ENCODE measurements at regions not wholly inside any gene's neighbourhood (a gene's known extent, or its start where the extent isn't known, plus 50 kb on each side); places are given as distances from the start of the nearest gene placed in this dataset.
"Not testable (repeated sequence)": the region's sequence is repeated elsewhere in the genome, so short reads cannot be mapped to it uniquely, and the experiment has no call there.

- no CpG with 5 or more reads among the region's 1 CpG for WGBS (ENCODE audit: insufficient coverage, insufficient read length)
- H3K27ac ChIP-seq (ENCODE audit: low read length), result no peak overlapping the region
- no peaks in the 10 kb centered on the region for H3K4me1 ChIP-seq (ENCODE audit: control insufficient read depth, insufficient read depth, low read length)
- H3K27me3 ChIP-seq (ENCODE audit: control insufficient read depth, insufficient read depth, low read length), result no peaks in the 10 kb centered on the region
- H3K4me3 ChIP-seq (ENCODE audit: low read length), result no peak overlapping the region
- DNase-seq (ENCODE audit: low read depth, low spot score), result no peak
- no peaks in the 10 kb centered on the region for H3K9me3 ChIP-seq (ENCODE audit: control insufficient read depth, insufficient read depth, low read length)
- no peaks in the 10 kb centered on the region for H3K36me3 ChIP-seq (ENCODE audit: control insufficient read depth, insufficient read depth, low read length)
These were observed 402.6 kb upstream of the GBE1 start for GRCh38 chr3:82163907-82164520.

- H3K36me3 ChIP-seq (ENCODE audit: control insufficient read depth, insufficient read depth, low read length), result no peaks in the 10 kb centered on the region
- no CpG with 5 or more reads among the region's 5 CpGs for whole genome bisulfite sequencing (ENCODE audit: insufficient coverage, insufficient read length)
- no peak for DNase-seq (ENCODE audit: low read depth, low spot score)
- no peak overlapping the region for H3K27ac ChIP-seq (ENCODE audit: low read length)
- no peaks in the 10 kb centered on the region for H3K4me1 ChIP-seq (ENCODE audit: control insufficient read depth, insufficient read depth, low read length)
- no peak overlapping the region for H3K4me3 ChIP-seq (ENCODE audit: low read length)
- no peaks in the 10 kb centered on the region for H3K27me3 ChIP-seq (ENCODE audit: control insufficient read depth, insufficient read depth, low read length)
- no peaks in the 10 kb centered on the region for H3K9me3 ChIP-seq (ENCODE audit: control insufficient read depth, insufficient read depth, low read length)
These were observed 396.5 kb upstream of the GBE1 start for GRCh38 chr3:82157952-82158351.

GRCh38 chr3:82153892-82154291, 392.4 kb upstream of the GBE1 start:
- WGBS (ENCODE audit: insufficient coverage, insufficient read length), result no CpG with 5 or more reads among the region's 1 CpG
- H3K27me3 ChIP-seq (ENCODE audit: control insufficient read depth, insufficient read depth, low read length), result not testable (repeated sequence)

GRCh38 chr3:82145742-82146141, 384.3 kb upstream of the GBE1 start:
- Histone ChIP-seq H3K27ac (ENCODE audit: low read length) (no peak overlapping the region), H3K27me3 (ENCODE audit: control insufficient read depth, insufficient read depth, low read length) (no peaks in the 10 kb centered on the region), H3K4me1 (ENCODE audit: control insufficient read depth, insufficient read depth, low read length) (no peaks in the 10 kb centered on the region), H3K36me3 (ENCODE audit: control insufficient read depth, insufficient read depth, low read length) (no peaks in the 10 kb centered on the region), H3K9me3 (ENCODE audit: control insufficient read depth, insufficient read depth, low read length) (no peaks in the 10 kb centered on the region), H3K4me3 (ENCODE audit: low read length) (no peak overlapping the region)
- DNase-seq (ENCODE audit: low read depth, low spot score), result no peak
- WGBS (ENCODE audit: insufficient coverage, insufficient read length), result no CpG with 5 or more reads among the region's 2 CpGs

More at GRCh38 chr3:82153892-82154291, 392.4 kb upstream of the GBE1 start:
- not testable (repeated sequence) for H3K36me3 ChIP-seq (ENCODE audit: control insufficient read depth, insufficient read depth, low read length); H3K27ac ChIP-seq (ENCODE audit: low read length); H3K4me1 ChIP-seq (ENCODE audit: control insufficient read depth, insufficient read depth, low read length); H3K9me3 ChIP-seq (ENCODE audit: control insufficient read depth, insufficient read depth, low read length); H3K4me3 ChIP-seq (ENCODE audit: low read length); DNase-seq (ENCODE audit: low read depth, low spot score)

- no CpG with 5 or more reads among the region's 3 CpGs for WGBS (ENCODE audit: insufficient coverage, insufficient read length)
- Histone ChIP-seq H3K4me1 (ENCODE audit: control insufficient read depth, insufficient read depth, low read length) (no peaks in the 10 kb centered on the region), H3K27me3 (ENCODE audit: control insufficient read depth, insufficient read depth, low read length) (no peaks in the 10 kb centered on the region), H3K9me3 (ENCODE audit: control insufficient read depth, insufficient read depth, low read length) (no peaks in the 10 kb centered on the region), H3K27ac (ENCODE audit: low read length) (no peak overlapping the region), H3K36me3 (ENCODE audit: control insufficient read depth, insufficient read depth, low read length) (no peaks in the 10 kb centered on the region), H3K4me3 (ENCODE audit: low read length) (no peak overlapping the region)
- DNase-seq (ENCODE audit: low read depth, low spot score), result no peak
These were observed 383.4 kb upstream of the GBE1 start for GRCh38 chr3:82144811-82145210.

- H3K27me3 ChIP-seq (ENCODE audit: control insufficient read depth, insufficient read depth, low read length), result no peaks in the 10 kb centered on the region
- no peak overlapping the region for H3K4me3 ChIP-seq (ENCODE audit: low read length)
- DNase-seq (ENCODE audit: low read depth, low spot score), result no peak
- H3K4me1 ChIP-seq (ENCODE audit: control insufficient read depth, insufficient read depth, low read length), result no peaks in the 10 kb centered on the region
- no peak overlapping the region for H3K27ac ChIP-seq (ENCODE audit: low read length)
- WGBS (ENCODE audit: insufficient coverage, insufficient read length), result no CpG with 5 or more reads among the region's 3 CpGs
- no peaks in the 10 kb centered on the region for H3K9me3 ChIP-seq (ENCODE audit: control insufficient read depth, insufficient read depth, low read length)
- no peaks in the 10 kb centered on the region for H3K36me3 ChIP-seq (ENCODE audit: control insufficient read depth, insufficient read depth, low read length)
These were observed 382.4 kb upstream of the GBE1 start for GRCh38 chr3:82143661-82144412.

- WGBS (ENCODE audit: insufficient coverage, insufficient read length), result no CpG with 5 or more reads among the region's 1 CpG
These were observed 380.1 kb upstream of the GBE1 start for GRCh38 chr3:82141592-82141991.

GRCh38 chr3:82137861-82138260, 376.4 kb upstream of the GBE1 start:
- no peak for DNase-seq (ENCODE audit: low read depth, low spot score)
- no CpG with 5 or more reads among the region's 2 CpGs for WGBS (ENCODE audit: insufficient coverage, insufficient read length)

More at GRCh38 chr3:82141592-82141991, 380.1 kb upstream of the GBE1 start:
- Histone ChIP-seq H3K27ac (ENCODE audit: low read length) (no peak overlapping the region), H3K27me3 (ENCODE audit: control insufficient read depth, insufficient read depth, low read length) (no peaks in the 10 kb centered on the region), H3K9me3 (ENCODE audit: control insufficient read depth, insufficient read depth, low read length) (no peaks in the 10 kb centered on the region), H3K4me1 (ENCODE audit: control insufficient read depth, insufficient read depth, low read length) (no peaks in the 10 kb centered on the region), H3K36me3 (ENCODE audit: control insufficient read depth, insufficient read depth, low read length) (no peaks in the 10 kb centered on the region), H3K4me3 (ENCODE audit: low read length) (no peak overlapping the region)
- no peak for DNase-seq (ENCODE audit: low read depth, low spot score)

GRCh38 chr3:82137050-82137449, 375.6 kb upstream of the GBE1 start:
- H3K27me3 ChIP-seq (ENCODE audit: control insufficient read depth, insufficient read depth, low read length), result no peaks in the 10 kb centered on the region
- WGBS (ENCODE audit: insufficient coverage, insufficient read length), result no CpG with 5 or more reads among the region's 3 CpGs
- no peak overlapping the region for H3K27ac ChIP-seq (ENCODE audit: low read length)
- H3K4me1 ChIP-seq (ENCODE audit: control insufficient read depth, insufficient read depth, low read length), result no peaks in the 10 kb centered on the region
- no peaks in the 10 kb centered on the region for H3K9me3 ChIP-seq (ENCODE audit: control insufficient read depth, insufficient read depth, low read length)
- no peaks in the 10 kb centered on the region for H3K36me3 ChIP-seq (ENCODE audit: control insufficient read depth, insufficient read depth, low read length)
- H3K4me3 ChIP-seq (ENCODE audit: low read length), result no peak overlapping the region
- DNase-seq (ENCODE audit: low read depth, low spot score), result no peak

More at GRCh38 chr3:82137861-82138260, 376.4 kb upstream of the GBE1 start:
- Histone ChIP-seq H3K4me3 (ENCODE audit: low read length) (no peak overlapping the region), H3K27me3 (ENCODE audit: control insufficient read depth, insufficient read depth, low read length) (no peaks in the 10 kb centered on the region), H3K36me3 (ENCODE audit: control insufficient read depth, insufficient read depth, low read length) (no peaks in the 10 kb centered on the region), H3K9me3 (ENCODE audit: control insufficient read depth, insufficient read depth, low read length) (no peaks in the 10 kb centered on the region), H3K4me1 (ENCODE audit: control insufficient read depth, insufficient read depth, low read length) (no peaks in the 10 kb centered on the region), H3K27ac (ENCODE audit: low read length) (no peak overlapping the region)

GRCh38 chr3:82133070-82133606, 371.7 kb upstream of the GBE1 start:
- H3K9me3 ChIP-seq (ENCODE audit: control insufficient read depth, insufficient read depth, low read length), result no peaks in the 10 kb centered on the region
- no peak overlapping the region for H3K4me3 ChIP-seq (ENCODE audit: low read length)
- no peak overlapping the region for H3K27ac ChIP-seq (ENCODE audit: low read length)
- WGBS (ENCODE audit: insufficient coverage, insufficient read length), result no CpG with 5 or more reads among the region's 5 CpGs
- H3K27me3 ChIP-seq (ENCODE audit: control insufficient read depth, insufficient read depth, low read length), result no peaks in the 10 kb centered on the region
- H3K36me3 ChIP-seq (ENCODE audit: control insufficient read depth, insufficient read depth, low read length), result no peaks in the 10 kb centered on the region
- DNase-seq (ENCODE audit: low read depth, low spot score), result peak; percentile 37
- no peaks in the 10 kb centered on the region for H3K4me1 ChIP-seq (ENCODE audit: control insufficient read depth, insufficient read depth, low read length)
